ENCODE measurements at regions not wholly inside any gene's neighbourhood (a gene's known extent, or its start where the extent isn't known, plus 50 kb on each side); places are given as distances from the start of the nearest gene placed in this dataset.

GRCh38 chr9:109971226-109971625 is 191.2 kb downstream of the PALM2AKAP2 start:
- Histone ChIP-seq H3K9me3 (ENCODE audit: low read length) (no peaks in the 10 kb centered on the region), H3K4me1 (ENCODE audit: insufficient read depth, low read length) (peaks cover 6% of the 10 kb centered on the region), H3K36me3 (ENCODE audit: insufficient read depth, low read length) (no peaks in the 10 kb centered on the region), H3K4me3 (ENCODE audit: low read length) (no peak overlapping the region), H3K27me3 (ENCODE audit: insufficient read depth, low read length) (no peaks in the 10 kb centered on the region), H2AFZ (ENCODE audit: low read depth, low read length) (no peak overlapping the region)

GRCh38 chr9:109972026-109972882 is 192.3 kb downstream of the PALM2AKAP2 start:
- Histone ChIP-seq H3K4me1 (ENCODE audit: insufficient read depth, low read length) (peaks cover 6% of the 10 kb centered on the region), H3K9me3 (ENCODE audit: low read length) (no peaks in the 10 kb centered on the region), H3K27me3 (ENCODE audit: insufficient read depth, low read length) (no peaks in the 10 kb centered on the region), H2AFZ (ENCODE audit: low read depth, low read length) (no peak overlapping the region), H3K36me3 (ENCODE audit: insufficient read depth, low read length) (no peaks in the 10 kb centered on the region), H3K4me3 (ENCODE audit: low read length) (no peak overlapping the region)

- Histone ChIP-seq H3K4me3 (ENCODE audit: low read length) (no peak overlapping the region), H3K27me3 (ENCODE audit: insufficient read depth, low read length) (no peaks in the 10 kb centered on the region), H3K36me3 (ENCODE audit: insufficient read depth, low read length) (no peaks in the 10 kb centered on the region), H3K4me1 (ENCODE audit: insufficient read depth, low read length) (peaks cover 6% of the 10 kb centered on the region), H3K9me3 (ENCODE audit: low read length) (no peaks in the 10 kb centered on the region), H2AFZ (ENCODE audit: low read depth, low read length) (no peak overlapping the region)
These were observed 193.3 kb downstream of the PALM2AKAP2 start for GRCh38 chr9:109973336-109973735.

GRCh38 chr9:109974143-109974917 is 194.3 kb downstream of the PALM2AKAP2 start:
- no peaks in the 10 kb centered on the region for H3K27me3 ChIP-seq (ENCODE audit: insufficient read depth, low read length)

GRCh38 chr9:109974918-109975276 is 194.9 kb downstream of the PALM2AKAP2 start:
- Histone ChIP-seq H3K4me3 (ENCODE audit: low read length) (no peak overlapping the region), H3K36me3 (ENCODE audit: insufficient read depth, low read length) (no peaks in the 10 kb centered on the region), H3K27me3 (ENCODE audit: insufficient read depth, low read length) (no peaks in the 10 kb centered on the region), H3K4me1 (ENCODE audit: insufficient read depth, low read length) (no peaks in the 10 kb centered on the region), H2AFZ (ENCODE audit: low read depth, low read length) (no peak overlapping the region), H3K9me3 (ENCODE audit: low read length) (no peaks in the 10 kb centered on the region)

More at GRCh38 chr9:109974143-109974917, 194.3 kb downstream of the PALM2AKAP2 start:
- H2AFZ ChIP-seq (ENCODE audit: low read depth, low read length): no peak overlapping the region
- H3K4me1 ChIP-seq (ENCODE audit: insufficient read depth, low read length): peaks cover under 1% of the 10 kb centered on the region
- H3K36me3 ChIP-seq (ENCODE audit: insufficient read depth, low read length): no peaks in the 10 kb centered on the region
- H3K9me3 ChIP-seq (ENCODE audit: low read length): no peaks in the 10 kb centered on the region
- no peak overlapping the region for H3K4me3 ChIP-seq (ENCODE audit: low read length)

GRCh38 chr9:109975574-109976295 is 195.7 kb downstream of the PALM2AKAP2 start:
- no peak overlapping the region for H2AFZ ChIP-seq (ENCODE audit: low read depth, low read length)
- H3K27me3 ChIP-seq (ENCODE audit: insufficient read depth, low read length): no peaks in the 10 kb centered on the region
- H3K4me1 ChIP-seq (ENCODE audit: insufficient read depth, low read length): no peaks in the 10 kb centered on the region
- no peaks in the 10 kb centered on the region for H3K36me3 ChIP-seq (ENCODE audit: insufficient read depth, low read length)
- no peaks in the 10 kb centered on the region for H3K9me3 ChIP-seq (ENCODE audit: low read length)
- H3K4me3 ChIP-seq (ENCODE audit: low read length): no peak overlapping the region

- no peaks in the 10 kb centered on the region for H3K4me1 ChIP-seq (ENCODE audit: insufficient read depth, low read length)
- no peak overlapping the region for H2AFZ ChIP-seq (ENCODE audit: low read depth, low read length)
- H3K9me3 ChIP-seq (ENCODE audit: low read length): no peaks in the 10 kb centered on the region
- no peaks in the 10 kb centered on the region for H3K36me3 ChIP-seq (ENCODE audit: insufficient read depth, low read length)
- H3K27me3 ChIP-seq (ENCODE audit: insufficient read depth, low read length): no peaks in the 10 kb centered on the region
- no peak overlapping the region for H3K4me3 ChIP-seq (ENCODE audit: low read length)
These were observed 196.3 kb downstream of the PALM2AKAP2 start for GRCh38 chr9:109976303-109976702.

- H3K9me3 ChIP-seq (ENCODE audit: low read length): no peaks in the 10 kb centered on the region
- H3K4me1 ChIP-seq (ENCODE audit: insufficient read depth, low read length): no peaks in the 10 kb centered on the region
- H3K27me3 ChIP-seq (ENCODE audit: insufficient read depth, low read length): no peaks in the 10 kb centered on the region
- H3K36me3 ChIP-seq (ENCODE audit: insufficient read depth, low read length): no peaks in the 10 kb centered on the region
- H3K4me3 ChIP-seq (ENCODE audit: low read length): no peak overlapping the region
- no peak overlapping the region for H2AFZ ChIP-seq (ENCODE audit: low read depth, low read length)
These were observed 197.5 kb downstream of the PALM2AKAP2 start for GRCh38 chr9:109977521-109977920.

- no peaks in the 10 kb centered on the region for H3K36me3 ChIP-seq (ENCODE audit: insufficient read depth, low read length)
- no peaks in the 10 kb centered on the region for H3K27me3 ChIP-seq (ENCODE audit: insufficient read depth, low read length)
- no peak overlapping the region for H2AFZ ChIP-seq (ENCODE audit: low read depth, low read length)
- H3K9me3 ChIP-seq (ENCODE audit: low read length): no peaks in the 10 kb centered on the region
- no peak overlapping the region for H3K4me3 ChIP-seq (ENCODE audit: low read length)
- H3K4me1 ChIP-seq (ENCODE audit: insufficient read depth, low read length): no peaks in the 10 kb centered on the region
These were observed 201.1 kb downstream of the PALM2AKAP2 start for GRCh38 chr9:109981091-109981490.

- Histone ChIP-seq H3K4me3 (ENCODE audit: low read length) (no peak overlapping the region), H3K4me1 (ENCODE audit: insufficient read depth, low read length) (no peaks in the 10 kb centered on the region), H3K36me3 (ENCODE audit: insufficient read depth, low read length) (no peaks in the 10 kb centered on the region), H3K27me3 (ENCODE audit: insufficient read depth, low read length) (no peaks in the 10 kb centered on the region), H2AFZ (ENCODE audit: low read depth, low read length) (no peak overlapping the region), H3K9me3 (ENCODE audit: low read length) (peaks cover 2% of the 10 kb centered on the region)
These were observed 206.6 kb downstream of the PALM2AKAP2 start for GRCh38 chr9:109986521-109986991.

GRCh38 chr9:109989296-109989695 is 209.3 kb downstream of the PALM2AKAP2 start:
- Histone ChIP-seq H3K9me3 (ENCODE audit: low read length) (peaks cover 2% of the 10 kb centered on the region), H2AFZ (ENCODE audit: low read depth, low read length) (no peak overlapping the region), H3K4me1 (ENCODE audit: insufficient read depth, low read length) (no peaks in the 10 kb centered on the region), H3K4me3 (ENCODE audit: low read length) (no peak overlapping the region), H3K36me3 (ENCODE audit: insufficient read depth, low read length) (no peaks in the 10 kb centered on the region), H3K27me3 (ENCODE audit: insufficient read depth, low read length) (no peaks in the 10 kb centered on the region)

- H3K9me3 ChIP-seq (ENCODE audit: low read length): peaks cover 2% of the 10 kb centered on the region
- H3K27me3 ChIP-seq (ENCODE audit: insufficient read depth, low read length): no peaks in the 10 kb centered on the region
- H2AFZ ChIP-seq (ENCODE audit: low read depth, low read length): no peak overlapping the region
- H3K4me3 ChIP-seq (ENCODE audit: low read length): no peak overlapping the region
- no peaks in the 10 kb centered on the region for H3K4me1 ChIP-seq (ENCODE audit: insufficient read depth, low read length)
- no peaks in the 10 kb centered on the region for H3K36me3 ChIP-seq (ENCODE audit: insufficient read depth, low read length)
These were observed 210.5 kb downstream of the PALM2AKAP2 start for GRCh38 chr9:109990541-109990940.

- Histone ChIP-seq H3K4me3 (ENCODE audit: low read length) (no peak overlapping the region), H3K9me3 (ENCODE audit: low read length) (peaks cover 2% of the 10 kb centered on the region), H3K27me3 (ENCODE audit: insufficient read depth, low read length) (no peaks in the 10 kb centered on the region), H2AFZ (ENCODE audit: low read depth, low read length) (no peak overlapping the region), H3K4me1 (ENCODE audit: insufficient read depth, low read length) (no peaks in the 10 kb centered on the region), H3K36me3 (ENCODE audit: insufficient read depth, low read length) (no peaks in the 10 kb centered on the region)
These were observed 212.3 kb downstream of the PALM2AKAP2 start for GRCh38 chr9:109992293-109992692.

All from neuron (in vitro differentiated cells).